ENCODE measurements at regions not wholly inside any gene's neighbourhood (a gene's known extent, or its start where the extent isn't known, plus 50 kb on each side); places are given as distances from the start of the nearest gene placed in this dataset.

DNA sequence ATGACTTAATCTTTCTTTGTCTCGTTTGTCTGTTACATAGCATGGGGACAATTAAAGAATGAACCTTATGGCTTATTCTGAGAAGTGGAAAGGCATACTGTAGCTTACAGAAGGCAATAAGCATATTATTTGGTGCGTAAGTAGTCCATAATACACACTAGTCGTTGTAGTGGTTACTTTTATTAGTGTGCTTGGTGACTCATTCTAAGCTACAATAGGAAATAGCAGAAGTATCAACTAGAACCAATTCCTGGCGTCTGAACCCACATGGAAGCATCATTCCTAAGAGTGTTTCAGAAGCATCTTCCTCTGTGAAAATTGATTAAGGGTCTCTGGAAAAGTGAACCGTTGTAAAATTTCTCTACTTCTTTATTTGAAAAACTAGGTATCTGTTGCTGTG, 777.8 kb upstream of the EEF2KMT start:
- no peak for TF ChIP-seq EZH2phosphoT487 (IDR thresholded peaks at IDR 0.05; ENCODE audit: borderline replicate concordance, low read length)
- TF ChIP-seq, protein P1, sequence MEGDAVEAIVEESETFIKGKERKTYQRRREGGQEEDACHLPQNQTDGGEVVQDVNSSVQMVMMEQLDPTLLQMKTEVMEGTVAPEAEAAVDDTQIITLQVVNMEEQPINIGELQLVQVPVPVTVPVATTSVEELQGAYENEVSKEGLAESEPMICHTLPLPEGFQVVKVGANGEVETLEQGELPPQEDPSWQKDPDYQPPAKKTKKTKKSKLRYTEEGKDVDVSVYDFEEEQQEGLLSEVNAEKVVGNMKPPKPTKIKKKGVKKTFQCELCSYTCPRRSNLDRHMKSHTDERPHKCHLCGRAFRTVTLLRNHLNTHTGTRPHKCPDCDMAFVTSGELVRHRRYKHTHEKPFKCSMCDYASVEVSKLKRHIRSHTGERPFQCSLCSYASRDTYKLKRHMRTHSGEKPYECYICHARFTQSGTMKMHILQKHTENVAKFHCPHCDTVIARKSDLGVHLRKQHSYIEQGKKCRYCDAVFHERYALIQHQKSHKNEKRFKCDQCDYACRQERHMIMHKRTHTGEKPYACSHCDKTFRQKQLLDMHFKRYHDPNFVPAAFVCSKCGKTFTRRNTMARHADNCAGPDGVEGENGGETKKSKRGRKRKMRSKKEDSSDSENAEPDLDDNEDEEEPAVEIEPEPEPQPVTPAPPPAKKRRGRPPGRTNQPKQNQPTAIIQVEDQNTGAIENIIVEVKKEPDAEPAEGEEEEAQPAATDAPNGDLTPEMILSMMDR (IDR thresholded peaks at IDR 0.05; ENCODE audit: low read depth, low read length, poor library complexity, severe bottlenecking), result no peak
